B cell (primary cell): ENCODE measurements at regions not wholly inside any gene's neighbourhood (a gene's known extent, or its start where the extent isn't known, plus 50 kb on each side); places are given as distances from the start of the nearest gene placed in this dataset.

ENCODE experiments used
- ATAC-seq: fragments of 200-7000 bp; cut with Tn5 transposase; one replicate; pipeline ENCODE4 v1.10.0; 2021; ENCODE audit warnings: low read depth, mild to moderate bottlenecking, moderate number of reproducible peaks, moderate library complexity
- CTCF ChIA-PET: fragments of 350-600 bp; sonication (Branson Sonifier 250); formaldehyde crosslinking; loops from one replicate; lab custom pipeline; 2021; ENCODE audit warnings: antibody characterized with exemption, inconsistent platforms; lab: Charles Lee
- POLR2A ChIA-PET: fragments of 350-600 bp; sonication (Branson Sonifier 250); formaldehyde crosslinking; loops from one replicate; lab custom pipeline; 2021; ENCODE audit warnings: antibody characterized with exemption; lab: Charles Lee
- DNase-seq: peaks from one replicate; pipeline ENCODE4 v3.0.0; 2013
- H2AFZ ChIP-seq: 2 replicates; pipeline ENCODE4 v1.6.1; 2012; ENCODE audit warnings: mild to moderate bottlenecking, low read depth, low read length; ENCODE audit not compliant: insufficient read depth, poor library complexity, severe bottlenecking
- H3K27ac ChIP-seq, 2 donors: 1 replicate in 1 of 2; 2 replicates in 1 of 2; pipeline ENCODE4 v1.5.1; 2012 to 2013; ENCODE audit warnings: low read length in 2 of 2, mild to moderate bottlenecking in 2 of 2, moderate library complexity in 1 of 2
- H3K27me3 ChIP-seq, 4 experiments: fragments of 200-600 bp in 1 of 4; sonication (generic) in 1 of 4; replicated peaks in 1 of 4; 1 replicate in 2 of 4; 2 replicates in 2 of 4; pipeline versions ENCODE4 v1.6.1 to v1.7.0; 2013 to 2016; ENCODE audit warnings: low read length in 3 of 4, mild to moderate bottlenecking in 2 of 4, mixed read lengths in 1 of 4, moderate library complexity in 1 of 4; ENCODE audit not compliant: insufficient read depth in 4 of 4, control insufficient read depth in 3 of 4; ENCODE audit errors: control extremely low read depth in 1 of 4
- H3K36me3 ChIP-seq, 2 experiments: replicated peaks in 1 of 2; 1 replicate in 1 of 2; 2 replicates in 1 of 2; pipeline versions ENCODE4 v1.6.1 to v1.7.1; 2013; ENCODE audit warnings: low read length in 1 of 2; ENCODE audit not compliant: insufficient read depth in 2 of 2, control insufficient read depth in 1 of 2; ENCODE audit errors: control extremely low read depth in 1 of 2, extremely low read depth in 1 of 2
- H3K4me1 ChIP-seq, 2 donors: fragments of 200-600 bp in 1 of 2; sonication (generic) in 1 of 2; 1 replicate in 1 of 2; 2 replicates in 1 of 2; pipeline versions ENCODE4 v1.5.1 to v1.6.1; 2013 to 2017; ENCODE audit warnings: low read length in 2 of 2; ENCODE audit not compliant: control insufficient read depth in 2 of 2, insufficient read depth in 2 of 2
- H3K4me2 ChIP-seq: replicated peaks from 2 replicates; pipeline ENCODE3; 2012; ENCODE audit warnings: mild to moderate bottlenecking, low read depth, low read length; ENCODE audit not compliant: poor library complexity, severe bottlenecking
- H3K4me3 ChIP-seq, 5 experiments: fragments of 200-600 bp in 1 of 5; sonication (generic) in 1 of 5; 1 replicate in 3 of 5; 2 replicates in 2 of 5; pipeline versions ENCODE4 v1.5.1 to v1.7.0; 2011 to 2016; ENCODE audit warnings: low read length in 4 of 5, mild to moderate bottlenecking in 4 of 5, low read depth in 2 of 5, control low read depth in 1 of 5, moderate library complexity in 1 of 5; ENCODE audit not compliant: insufficient read depth in 1 of 5; ENCODE audit errors: control extremely low read depth in 1 of 5, extremely low read depth in 1 of 5
- H3K79me2 ChIP-seq: fragments of 200-600 bp; sonication (generic); one replicate; pipeline ENCODE4 v1.6.0; 2016; ENCODE audit warnings: low read length; ENCODE audit not compliant: control insufficient read depth, insufficient read depth
- H3K9ac ChIP-seq: fragments of 200-600 bp; sonication (generic); 2 replicates; pipeline ENCODE4 v1.6.1; 2017; ENCODE audit warnings: mild to moderate bottlenecking, low read length, moderate library complexity
- H3K9me3 ChIP-seq, 3 donors: one replicate each; pipeline versions ENCODE4 v1.6.1 to v1.7.1; 2013; ENCODE audit warnings: low read length in 2 of 3; ENCODE audit not compliant: control insufficient read depth in 2 of 3, insufficient read depth in 1 of 3; ENCODE audit errors: control extremely low read depth in 1 of 3
- H4K20me1 ChIP-seq: 2 replicates; pipeline ENCODE4 v1.6.0; 2012; ENCODE audit warnings: mild to moderate bottlenecking, low read length; ENCODE audit not compliant: insufficient read depth, control insufficient read depth, poor library complexity, severe bottlenecking
- H3K27ac Mint-ChIP-seq: one replicate; pipeline ENCODE4 v1.8.0; 2021; ENCODE audit warnings: mixed read lengths
- H3K27me3 Mint-ChIP-seq: one replicate; pipeline ENCODE4 v1.8.0; 2021; ENCODE audit warnings: mixed read lengths
- H3K4me1 Mint-ChIP-seq: one replicate; pipeline ENCODE4 v1.8.0; 2021; ENCODE audit warnings: mixed read lengths
- H3K4me3 Mint-ChIP-seq: one replicate; pipeline ENCODE4 v1.8.0; 2021; ENCODE audit warnings: mixed read lengths
- H3K9me3 Mint-ChIP-seq: one replicate; pipeline ENCODE4 v1.8.0; 2022; ENCODE audit warnings: mixed read lengths; ENCODE audit not compliant: insufficient read depth
- CTCF ChIP-seq: fragments of 200-600 bp; IDR thresholded peaks from one replicate; pipeline ENCODE4 v1.8.0; 2022; ENCODE audit warnings: antibody characterized with exemption, mild to moderate bottlenecking
- EZH2 ChIP-seq: IDR thresholded peaks from 2 replicates; pipeline ENCODE4 v1.6.1; 2012; ENCODE audit warnings: borderline replicate concordance, low read depth, mild to moderate bottlenecking, moderate library complexity, low read length; ENCODE audit not compliant: insufficient read depth, poor library complexity, severe bottlenecking
- WGBS: methylation state at CpG from one replicate; pipeline ENCODE4 v1.1.5; 2013; ENCODE audit warnings: missing lambda C conversion rate; ENCODE audit not compliant: insufficient coverage; 5-methylcytosine and 5-hydroxymethylcytosine counted together
- intact Hi-C: fragments of 100-400 bp; cut with micrococcal nuclease; formaldehyde crosslinking; loops from one replicate; pipeline ENCODE4 v1.10.0; 2022

- Histone ChIP-seq H3K4me3 (no peak overlapping the region), H3K4me1 (no peaks in the 10 kb centered on the region), H3K27ac (no peak overlapping the region), H3K79me2 (no peaks in the 10 kb centered on the region), H4K20me1 (no peaks in the 10 kb centered on the region), H3K4me2 (no peak overlapping the region), H3K9me3 (peaks cover 0 to 2% (median 0%) of the 10 kb centered on the region in 3 donors), H3K27me3 (no peaks in the 10 kb centered on the region), H3K36me3 (no peaks in the 10 kb centered on the region), H3K9ac (no peak overlapping the region), H2AFZ (no peak overlapping the region)
- TF ChIP-seq EZH2 (no peak), CTCF (no peak)
- no peak for DNase-seq
- WGBS: 100% methylated on average over 3 of the region's 5 CpGs
- ChIA-PET POLR2A (no interaction called here), CTCF (no interaction called here)
- H3K9me3 Mint-ChIP-seq: peaks cover 5% of the 10 kb centered on the region
- no peak overlapping the region for H3K27ac Mint-ChIP-seq
- no peak overlapping the region for H3K4me3 Mint-ChIP-seq
- no peaks in the 10 kb centered on the region for H3K4me1 Mint-ChIP-seq
- H3K27me3 Mint-ChIP-seq: no peaks in the 10 kb centered on the region
- no peak for ATAC-seq
- intact Hi-C loops: no loop called here
Measured at GRCh38 chr7:153543232-153543631, 509.0 kb upstream of the DPP6 start.

- WGBS: no CpG with 5 or more reads among the region's 1 CpG
- POLR2A ChIA-PET: no interaction called here
- H3K4me2 ChIP-seq: no peak overlapping the region
- H4K20me1 ChIP-seq: no peaks in the 10 kb centered on the region
- H3K4me1 Mint-ChIP-seq: no peaks in the 10 kb centered on the region
- peaks cover 3% of the 10 kb centered on the region for H3K9me3 Mint-ChIP-seq
- H3K4me3 Mint-ChIP-seq: no peak overlapping the region
- H3K9ac ChIP-seq: no peak overlapping the region
- H2AFZ ChIP-seq: no peak overlapping the region
- intact Hi-C loops: no loop called here
- H3K27me3 ChIP-seq: no peaks in the 10 kb centered on the region
- TF ChIP-seq CTCF (no peak), EZH2 (no peak)
- H3K36me3 ChIP-seq: no peaks in the 10 kb centered on the region
- H3K27ac ChIP-seq: no peak overlapping the region
- no peaks in the 10 kb centered on the region for H3K79me2 ChIP-seq
- DNase-seq (no peak), ATAC-seq (no peak)
- H3K9me3 ChIP-seq: peaks cover 0 to 1% (median 0%) of the 10 kb centered on the region in 3 donors
- no peaks in the 10 kb centered on the region for H3K4me1 ChIP-seq
- no peak overlapping the region for H3K27ac Mint-ChIP-seq
- CTCF ChIA-PET: no interaction called here
- H3K4me3 ChIP-seq: no peak overlapping the region
- no peaks in the 10 kb centered on the region for H3K27me3 Mint-ChIP-seq
Measured at GRCh38 chr7:153550173-153550572, 502.0 kb upstream of the DPP6 start.
